Breast epithelium (tissue), 3 donors: ENCODE measurements at regions not wholly inside any gene's neighbourhood (a gene's known extent, or its start where the extent isn't known, plus 50 kb on each side); places are given as distances from the start of the nearest gene placed in this dataset.

Source experiments
- POLR2A ChIP-seq: fragments of 450-650 bp; IDR thresholded peaks from one replicate; pipeline ENCODE4 v1.6.1; 2016; ENCODE audit warnings: antibody characterized with exemption, mild to moderate bottlenecking, moderate library complexity
- POLR2AphosphoS5 ChIP-seq, 3 donors: sonication (generic); formaldehyde crosslinking; IDR thresholded peaks; one replicate each; pipeline ENCODE4 v1.6.1; 2017; ENCODE audit warnings: antibody characterized with exemption in 3 of 3
- TF ChIP-seq, protein P1 (sequence below), 3 donors: fragments of 450-650 bp; IDR thresholded peaks; one replicate each; pipeline ENCODE4 v1.5.1; 2016 to 2017; ENCODE audit warnings: antibody characterized with exemption in 3 of 3, mild to moderate bottlenecking in 3 of 3, moderate library complexity in 3 of 3

- TF ChIP-seq, protein P1, sequence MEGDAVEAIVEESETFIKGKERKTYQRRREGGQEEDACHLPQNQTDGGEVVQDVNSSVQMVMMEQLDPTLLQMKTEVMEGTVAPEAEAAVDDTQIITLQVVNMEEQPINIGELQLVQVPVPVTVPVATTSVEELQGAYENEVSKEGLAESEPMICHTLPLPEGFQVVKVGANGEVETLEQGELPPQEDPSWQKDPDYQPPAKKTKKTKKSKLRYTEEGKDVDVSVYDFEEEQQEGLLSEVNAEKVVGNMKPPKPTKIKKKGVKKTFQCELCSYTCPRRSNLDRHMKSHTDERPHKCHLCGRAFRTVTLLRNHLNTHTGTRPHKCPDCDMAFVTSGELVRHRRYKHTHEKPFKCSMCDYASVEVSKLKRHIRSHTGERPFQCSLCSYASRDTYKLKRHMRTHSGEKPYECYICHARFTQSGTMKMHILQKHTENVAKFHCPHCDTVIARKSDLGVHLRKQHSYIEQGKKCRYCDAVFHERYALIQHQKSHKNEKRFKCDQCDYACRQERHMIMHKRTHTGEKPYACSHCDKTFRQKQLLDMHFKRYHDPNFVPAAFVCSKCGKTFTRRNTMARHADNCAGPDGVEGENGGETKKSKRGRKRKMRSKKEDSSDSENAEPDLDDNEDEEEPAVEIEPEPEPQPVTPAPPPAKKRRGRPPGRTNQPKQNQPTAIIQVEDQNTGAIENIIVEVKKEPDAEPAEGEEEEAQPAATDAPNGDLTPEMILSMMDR (IDR thresholded peaks at IDR 0.05), result no peak
- TF ChIP-seq POLR2A, result no peak
- no peak for TF ChIP-seq POLR2AphosphoS5 (IDR thresholded peaks at IDR 0.05)
Measured at GRCh38 chr6:112002307-112002706, 51.6 kb upstream of the CCN6 start.
